Natural killer cell treated with Interleukin-12 subunit alpha and Interleukin-12 subunit beta and Interleukin-15 and Interleukin-18, amount 100 ng/mL, for 72 hours (primary cell): ENCODE measurements at regions not wholly inside any gene's neighbourhood (a gene's known extent, or its start where the extent isn't known, plus 50 kb on each side); places are given as distances from the start of the nearest gene placed in this dataset.

Experiments
- ATAC-seq, 2 donors: fragments of 150-1000 bp; cut with Tn5 transposase in 1 of 2; sonication (Bioruptor Pico), chemical (Tn5 transposase) in 1 of 2; 2 replicates each; pipeline ENCODE4 v1.10.0; 2021
- DNase-seq: peaks from one replicate; pipeline ENCODE4 v3.0.0; 2022; ENCODE audit warnings: low spot score
- H3K27ac Mint-ChIP-seq, 2 donors: 1 replicate in 1 of 2; 2 replicates in 1 of 2; pipeline ENCODE4 v1.8.0; 2022; ENCODE audit warnings: mixed read lengths in 2 of 2, mild to moderate bottlenecking in 1 of 2, moderate library complexity in 1 of 2
- H3K27me3 Mint-ChIP-seq, 2 donors: 1 replicate in 1 of 2; 2 replicates in 1 of 2; pipeline ENCODE4 v1.8.0; 2022; ENCODE audit warnings: mixed read lengths in 2 of 2
- H3K36me3 Mint-ChIP-seq: one replicate; pipeline ENCODE4 v1.8.0; 2022; ENCODE audit warnings: mixed read lengths
- H3K4me1 Mint-ChIP-seq, 2 donors: 1 replicate in 1 of 2; 2 replicates in 1 of 2; pipeline ENCODE4 v1.8.0; 2022; ENCODE audit warnings: low read depth in 2 of 2, mixed read lengths in 2 of 2, mild to moderate bottlenecking in 1 of 2
- H3K4me3 Mint-ChIP-seq: one replicate; pipeline ENCODE4 v1.8.0; 2022; ENCODE audit warnings: mixed read lengths
- H3K9me3 Mint-ChIP-seq: 2 replicates; pipeline ENCODE4 v1.8.0; 2022; ENCODE audit warnings: mixed read lengths

DNA sequence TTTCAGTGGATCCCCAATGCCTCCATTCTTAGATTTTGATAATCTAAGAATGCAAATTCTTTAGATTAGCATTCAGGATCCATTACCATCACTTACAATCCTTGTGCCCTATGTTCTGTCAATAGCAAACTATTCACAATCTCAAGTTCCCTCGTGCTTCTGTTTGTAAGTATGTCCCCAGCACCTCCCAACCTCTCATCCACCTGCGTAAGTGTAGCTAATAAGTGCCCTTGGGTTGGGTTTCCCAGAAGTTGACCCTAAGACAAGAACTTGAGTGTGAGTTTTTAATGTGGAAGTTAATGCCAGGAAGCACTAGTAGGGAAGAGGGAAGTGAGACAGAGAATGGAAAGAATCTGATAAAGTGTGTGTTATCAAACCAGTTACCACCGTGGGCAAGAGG is 72.6 kb upstream of the PAK5 start:
- no peak for ATAC-seq
- Mint-ChIP-seq H3K4me1 (no peaks in the 10 kb centered on the region), H3K36me3 (no peaks in the 10 kb centered on the region), H3K9me3 (peaks cover under 1% of the 10 kb centered on the region), H3K27ac (no peak overlapping the region), H3K27me3 (peaks cover 9 to 24% of the 10 kb centered on the region in 2 donors), H3K4me3 (no peak overlapping the region)
- no peak for DNase-seq

DNA sequence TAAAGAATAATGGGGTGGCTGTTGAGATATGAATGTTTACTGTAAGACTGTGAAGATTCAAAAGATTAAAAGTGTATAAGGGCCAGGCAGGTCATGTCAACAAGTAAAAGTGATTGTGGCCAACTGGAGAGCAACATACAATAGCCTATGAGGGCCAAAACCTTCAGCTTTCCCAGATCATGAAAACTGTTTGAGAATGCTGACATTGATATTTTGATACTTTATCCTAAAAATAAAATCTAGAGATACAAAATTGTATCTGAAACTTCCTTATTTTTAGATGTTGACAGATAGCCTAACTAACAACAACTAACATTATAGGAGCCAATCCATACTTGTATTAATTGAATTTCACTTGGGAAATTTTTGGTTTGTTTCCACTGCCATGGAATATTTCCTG is 70.3 kb upstream of the PAK5 start:
- H3K9me3 Mint-ChIP-seq = no peaks in the 10 kb centered on the region
- no peak overlapping the region for H3K27ac Mint-ChIP-seq
- no peak for ATAC-seq
- peaks cover 8 to 33% of the 10 kb centered on the region in 2 donors for H3K27me3 Mint-ChIP-seq
- no peaks in the 10 kb centered on the region for H3K36me3 Mint-ChIP-seq
- no peak overlapping the region for H3K4me3 Mint-ChIP-seq
- DNase-seq = no peak
- no peaks in the 10 kb centered on the region for H3K4me1 Mint-ChIP-seq

- no peak for ATAC-seq
- Mint-ChIP-seq H3K9me3 (peaks cover 2% of the 10 kb centered on the region), H3K4me1 (no peaks in the 10 kb centered on the region), H3K27ac (no peak overlapping the region), H3K36me3 (no peaks in the 10 kb centered on the region), H3K27me3 (peaks cover 7 to 19% of the 10 kb centered on the region in 2 donors), H3K4me3 (no peak overlapping the region)
- DNase-seq = no peak
Measured at GRCh38 chr20:9903048-9903655, 64.3 kb upstream of the PAK5 start.

DNA sequence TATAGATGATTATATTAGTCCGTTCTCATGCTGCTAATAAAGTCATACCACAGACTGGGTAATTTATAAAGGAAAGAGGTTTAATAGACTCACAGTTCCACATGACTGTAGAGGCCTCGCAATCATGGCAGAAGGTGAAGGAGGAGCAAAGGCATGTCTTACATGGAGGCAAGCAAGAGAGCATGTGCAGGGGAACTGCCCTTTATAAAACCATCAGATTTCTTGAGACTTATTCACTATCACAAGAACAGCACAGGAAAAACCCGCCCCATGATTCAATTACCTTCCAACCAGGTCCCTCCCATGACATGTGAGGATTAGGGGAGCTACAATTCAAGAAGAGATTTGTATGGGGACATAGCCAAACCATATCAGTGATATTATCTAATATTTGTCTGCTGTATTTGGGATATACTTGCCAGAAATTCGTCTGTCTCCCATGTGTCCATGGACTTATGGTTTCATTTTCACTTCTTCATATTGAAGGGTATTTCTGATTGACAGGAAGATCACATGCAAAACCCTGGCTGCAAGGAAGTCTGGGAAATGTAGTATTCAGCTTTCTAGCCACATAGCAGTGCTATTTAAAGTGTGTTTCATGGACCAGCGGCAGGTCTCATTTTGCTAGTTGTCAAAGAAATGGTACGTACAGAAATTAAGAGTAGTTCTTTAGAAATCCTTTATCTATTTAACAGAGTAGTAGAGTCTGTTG is 50.5 kb upstream of the PAK5 start:
- ATAC-seq (no peak), DNase-seq (no peak)
- Mint-ChIP-seq H3K4me1 (no peaks in the 10 kb centered on the region), H3K36me3 (no peaks in the 10 kb centered on the region), H3K9me3 (peaks cover 4% of the 10 kb centered on the region), H3K27ac (no peak overlapping the region), H3K4me3 (no peak overlapping the region), H3K27me3 (no peaks in the 10 kb centered on the region)
